HepG2 (cell line): ENCODE measurements at regions not wholly inside any gene's neighbourhood (a gene's known extent, or its start where the extent isn't known, plus 50 kb on each side); places are given as distances from the start of the nearest gene placed in this dataset.

Experiments used
- ATAC-seq: fragments of 200-7000 bp; cut with Tn5 transposase; 3 replicates; pipeline ENCODE4 v1.9.1; 2020; ENCODE audit warnings: mild to moderate bottlenecking, moderate library complexity
- BruUV-seq: library from RNA; stranded (reverse); fragments of 400-500 nt; replicated peaks from 2 replicates; lab custom pipeline; 2021; lab: Mats Ljungman, UMichigan
- CTCF ChIA-PET: fragments of 300-600 bp; formaldehyde crosslinking; extraction: SDS; loops from one replicate; lab custom pipeline; 2021; ENCODE audit warnings: low total read pairs, inconsistent platforms, low intra/inter-chr PET ratio; lab: Yijun Ruan, JAX
- POLR2A ChIA-PET: fragments of 350-600 bp; sonication (Branson Sonifier 250); formaldehyde crosslinking; loops from one replicate; lab custom pipeline; 2020; ENCODE audit warnings: antibody characterized with exemption, inconsistent platforms; lab: Yijun Ruan, JAX
- DNase-seq: peaks from one replicate; pipeline ENCODE4 v3.0.0-alpha.2; 2015; ENCODE audit warnings: low spot score
- FAIRE-seq: peaks from 3 replicates; lab custom pipeline; 2011; peaks lifted over from hg19 to GRCh38; lab: Jason Lieb, UNC
- H2AFZ ChIP-seq: one replicate; pipeline ENCODE4 v1.6.1; 2011; ENCODE audit warnings: low read length, inconsistent platforms
- H3K27ac ChIP-seq: fragments of 300-600 bp; 3 replicates; pipeline ENCODE4 v1.8.0; 2011; ENCODE audit warnings: mixed run types, mild to moderate bottlenecking, mixed read lengths, low read length, inconsistent platforms; ENCODE audit not compliant: insufficient read depth; ENCODE audit errors: extremely low read length
- H3K27me3 ChIP-seq, 2 experiments: fragments of 200-600 bp in 1 of 2; 2 replicates in 1 of 2; 3 replicates in 1 of 2; pipeline versions ENCODE4 v1.6.0 to v1.8.0; 2011; ENCODE audit warnings: low read length in 2 of 2, mild to moderate bottlenecking in 2 of 2, moderate library complexity in 2 of 2, inconsistent platforms in 1 of 2; ENCODE audit not compliant: insufficient read depth in 2 of 2, control insufficient read depth in 1 of 2
- H3K36me3 ChIP-seq, 2 experiments: fragments of 200-600 bp in 1 of 2; replicated peaks in 1 of 2; 2 replicates in 1 of 2; 3 replicates in 1 of 2; pipeline versions ENCODE4 v1.5.1 to v1.8.0; 2011; ENCODE audit warnings: low read length in 2 of 2, inconsistent platforms in 1 of 2; ENCODE audit not compliant: insufficient read depth in 2 of 2, control insufficient read depth in 1 of 2
- H3K4me1 ChIP-seq: 2 replicates; pipeline ENCODE4 v1.5.1; 2012; ENCODE audit warnings: low read length, inconsistent platforms; ENCODE audit not compliant: insufficient read depth
- H3K4me2 ChIP-seq: 2 replicates; pipeline ENCODE4 v1.6.0; 2011; ENCODE audit warnings: low read depth, low read length, inconsistent platforms
- H3K4me3 ChIP-seq, 3 experiments: fragments of 200-600 bp in 1 of 3; sonication (generic), shearing (Covaris generic) in 1 of 3; replicated peaks in 1 of 3; 2 replicates each; pipeline ENCODE4 v1.5.1; 2011 to 2016; ENCODE audit warnings: low read length in 3 of 3, inconsistent platforms in 2 of 3, low read depth in 2 of 3, mild to moderate bottlenecking in 2 of 3, control low read depth in 1 of 3, mixed read lengths in 1 of 3; ENCODE audit not compliant: insufficient read depth in 1 of 3
- H3K79me2 ChIP-seq: one replicate; pipeline ENCODE4 v1.6.1; 2011; ENCODE audit warnings: low read length, inconsistent platforms; ENCODE audit not compliant: insufficient read depth
- H3K9ac ChIP-seq: 2 replicates; pipeline ENCODE4 v1.6.0; 2011; ENCODE audit warnings: mild to moderate bottlenecking, low read depth, low read length, inconsistent platforms; ENCODE audit not compliant: insufficient read depth
- H3K9me3 ChIP-seq: 2 replicates; pipeline ENCODE4 v1.5.1; 2012; ENCODE audit warnings: mild to moderate bottlenecking, low read length
- H4K20me1 ChIP-seq: 2 replicates; pipeline ENCODE4 v1.6.0; 2011; ENCODE audit warnings: inconsistent platforms, mild to moderate bottlenecking, low read length, moderate library complexity; ENCODE audit not compliant: insufficient read depth
- ARID4A ChIP-seq: sonication (generic); formaldehyde crosslinking; IDR thresholded peaks from 2 replicates; pipeline ENCODE4 v1.5.0; 2020; ENCODE audit warnings: mild to moderate bottlenecking, missing genetic modification reagents, borderline replicate concordance
- CREM ChIP-seq, 2 experiments: sonication (generic) in 1 of 2; formaldehyde crosslinking in 1 of 2; IDR thresholded peaks; 2 replicates each; pipeline versions ENCODE4 v1.4.0 to v1.6.1; 2016 to 2020; ENCODE audit warnings: antibody characterized with exemption in 1 of 2, mild to moderate bottlenecking in 1 of 2, missing genetic modification reagents in 1 of 2
- DR1 ChIP-seq: sonication (generic); formaldehyde crosslinking; IDR thresholded peaks from 2 replicates; pipeline ENCODE4 v1.8.0; 2021; ENCODE audit warnings: mild to moderate bottlenecking, missing genetic modification reagents, inconsistent platforms
- NCOA2 ChIP-seq: sonication (generic); formaldehyde crosslinking; IDR thresholded peaks from 2 replicates; pipeline ENCODE4 v1.8.0; 2022; ENCODE audit warnings: inconsistent platforms
- POLR2G ChIP-seq: fragments of 200-400 bp; formaldehyde crosslinking; IDR thresholded peaks from 2 replicates; pipeline ENCODE4 v1.6.1; 2018; ENCODE audit warnings: mild to moderate bottlenecking, low read depth, low read length, moderate library complexity
- SMC3 ChIP-seq: IDR thresholded peaks from 2 replicates; pipeline ENCODE4 v1.6.1; 2011; ENCODE audit warnings: low read length, improper control_type of control experiment
- SNAPC5 ChIP-seq: sonication (generic); formaldehyde crosslinking; IDR thresholded peaks from 2 replicates; pipeline ENCODE4 v1.8.1; 2023; ENCODE audit warnings: mild to moderate bottlenecking, missing genetic modification reagents, borderline replicate concordance
- THYN1 ChIP-seq: sonication (generic); formaldehyde crosslinking; IDR thresholded peaks from 2 replicates; pipeline ENCODE4 v1.8.1; 2023; ENCODE audit warnings: low read depth, mild to moderate bottlenecking, moderate library complexity, missing genetic modification reagents, borderline replicate concordance
- ZBTB3 ChIP-seq: sonication (generic); formaldehyde crosslinking; IDR thresholded peaks from 2 replicates; pipeline ENCODE4 v1.4.0; 2020; ENCODE audit warnings: low read depth, mild to moderate bottlenecking, moderate library complexity, missing genetic modification reagents, borderline replicate concordance
- ZHX2 ChIP-seq, 2 experiments: sonication (generic) in 1 of 2; formaldehyde crosslinking in 1 of 2; IDR thresholded peaks; 2 replicates each; pipeline versions ENCODE4 v1.6.1 to v1.9.0; 2014 to 2022; ENCODE audit warnings: antibody characterized with exemption in 1 of 2, borderline replicate concordance in 1 of 2, inconsistent platforms in 1 of 2, low read depth in 1 of 2, missing genetic modification reagents in 1 of 2
- ZNF101 ChIP-seq: sonication (generic); formaldehyde crosslinking; IDR thresholded peaks from 2 replicates; pipeline ENCODE4 v1.4.0; 2020; ENCODE audit warnings: mild to moderate bottlenecking, low read depth, missing genetic modification reagents, borderline replicate concordance
- ZNF263 ChIP-seq: sonication (generic); formaldehyde crosslinking; IDR thresholded peaks from 2 replicates; pipeline ENCODE4 v1.4.0; 2020; ENCODE audit warnings: missing genetic modification reagents
- ZNF746 ChIP-seq: sonication (generic); formaldehyde crosslinking; IDR thresholded peaks from 2 replicates; pipeline ENCODE4 v1.8.0; 2022; ENCODE audit warnings: mild to moderate bottlenecking, missing genetic modification reagents
- ZSCAN29 ChIP-seq: sonication (generic); formaldehyde crosslinking; conservative IDR thresholded peaks from 2 replicates; pipeline ENCODE4 v1.4.0; 2020; ENCODE audit warnings: mild to moderate bottlenecking, missing genetic modification reagents
- WGBS: methylation state at CpG from one replicate; pipeline ENCODE4 v1.1.6; 2017; ENCODE audit warnings: low lambda C conversion rate; 5-methylcytosine and 5-hydroxymethylcytosine counted together
- in situ Hi-C: cut with HindIII; loops from 2 replicates; pipeline ENCODE4 v1.10.0; 2017; ENCODE audit warnings: low pct_unique_long_range_greater_than_20kb; ENCODE audit not compliant: extremely low pct_ligation_motif_present
- intact Hi-C: fragments of 100-400 bp; cut with micrococcal nuclease; formaldehyde crosslinking; loops from one replicate; pipeline ENCODE4 v1.10.0; 2022; ENCODE audit not compliant: unreplicated experiment

GRCh38 chr13:21884299-21884909, 213.5 kb downstream of the FGF9 start:
- no peaks in the 10 kb centered on the region for H3K9me3 ChIP-seq
- BruUV-seq = no TSS peak
- no peak overlapping the region for H2AFZ ChIP-seq
- peaks cover 1 to 7% of the 10 kb centered on the region in 2 experiments; a peak in 2 of 5 replicates for H3K27me3 ChIP-seq
- H3K79me2 ChIP-seq = no peaks in the 10 kb centered on the region
- ATAC-seq (no peak), DNase-seq (no peak), FAIRE-seq (no peak)
- no peak overlapping the region for H3K9ac ChIP-seq
- no peaks in the 10 kb centered on the region for H4K20me1 ChIP-seq
- ChIA-PET CTCF (no interaction called here), POLR2A (no interaction called here)
- no peak overlapping the region for H3K4me2 ChIP-seq
- H3K27ac ChIP-seq = no peak overlapping the region
- H3K4me1 ChIP-seq = no peaks in the 10 kb centered on the region
- in situ Hi-C loops (loop anchor here (25.0 kb wide), 1 partner anchor 97 kb away; no protein-coding TSS in a partner anchor), intact Hi-C loops (no loop called here)
- H3K4me3 ChIP-seq = no peak overlapping the region
- no peaks in the 10 kb centered on the region for H3K36me3 ChIP-seq
- 49% methylated on average over 5 of the region's 5 CpGs for WGBS
- TF ChIP-seq ZNF101 (CRISPR knock-in tag) (no peak), ZBTB3 (no peak), ARID4A (no peak), ZNF746 (CRISPR knock-in tag) (no peak), THYN1 (CRISPR knock-in tag) (no peak), SNAPC5 (CRISPR knock-in tag) (no peak), POLR2G (no peak), ZNF263 (no peak), ZSCAN29 (no peak), DR1 (CRISPR knock-in tag) (no peak), SMC3 (no peak), NCOA2 (no peak), ZHX2 (IDR thresholded peaks at IDR 0.05; ENCODE audit: low read depth) (no peak), ZHX2 (CRISPR knock-in tag; IDR thresholded peaks at IDR 0.05; ENCODE audit: borderline replicate concordance) (no peak), CREM (IDR thresholded peaks at IDR 0.05) (no peak), CREM (CRISPR knock-in tag; IDR thresholded peaks at IDR 0.05) (no peak)
